Tibial nerve (tissue), 4 donors: ENCODE measurements at regions not wholly inside any gene's neighbourhood (a gene's known extent, or its start where the extent isn't known, plus 50 kb on each side); places are given as distances from the start of the nearest gene placed in this dataset.

Experiments
- DNase-seq, 2 donors: peaks; one replicate each; pipeline ENCODE4 v3.0.0-alpha.2; 2019; ENCODE audit warnings: low spot score in 2 of 2
- H3K27ac ChIP-seq, 4 donors: fragments of 200-600 bp; sonication (generic) in 3 of 4; one replicate each; pipeline ENCODE4 v1.5.1; 2017 to 2019; ENCODE audit warnings: mild to moderate bottlenecking in 1 of 4
- H3K27me3 ChIP-seq, 2 donors: fragments of 200-600 bp; sonication (generic) in 1 of 2; one replicate each; pipeline versions ENCODE4 v1.5.1 to v1.6.0; 2017 to 2019
- H3K36me3 ChIP-seq, 3 donors: fragments of 200-600 bp; sonication (generic); one replicate each; pipeline ENCODE4 v1.5.1; 2018 to 2019
- H3K4me1 ChIP-seq, 4 donors: fragments of 200-600 bp; sonication (generic) in 3 of 4; one replicate each; pipeline ENCODE4 v1.5.1; 2017 to 2019
- H3K4me3 ChIP-seq, 4 donors: fragments of 200-600 bp; sonication (generic) in 3 of 4; one replicate each; pipeline ENCODE4 v1.5.1; 2017 to 2019; ENCODE audit warnings: mild to moderate bottlenecking in 1 of 4, moderate library complexity in 1 of 4
- H3K9me3 ChIP-seq, 4 donors: fragments of 200-600 bp; sonication (generic) in 3 of 4; one replicate each; pipeline ENCODE4 v1.5.1; 2017 to 2019
- CTCF ChIP-seq, 5 experiments: fragments of 200-600 bp in 3 of 5; fragments of 450-650 bp in 2 of 5; sonication (generic) in 3 of 5; IDR thresholded peaks; one replicate each; pipeline ENCODE4 v1.5.1; 2016 to 2019; ENCODE audit warnings: antibody characterized with exemption in 5 of 5, mild to moderate bottlenecking in 3 of 5, moderate library complexity in 2 of 5
- EP300 ChIP-seq, 2 donors: sonication (generic); formaldehyde crosslinking; IDR thresholded peaks; one replicate each; pipeline ENCODE4 v1.6.1; 2017; ENCODE audit warnings: antibody characterized with exemption in 2 of 2, mild to moderate bottlenecking in 1 of 2
- POLR2A ChIP-seq, 2 donors: fragments of 450-650 bp; IDR thresholded peaks; one replicate each; pipeline ENCODE4 v1.6.1; 2017; ENCODE audit warnings: antibody characterized with exemption in 2 of 2, mild to moderate bottlenecking in 2 of 2, moderate library complexity in 2 of 2
- WGBS, 2 donors: methylation state at CpG; one replicate each; pipeline ENCODE4 v1.1.5; 2018; 5-methylcytosine and 5-hydroxymethylcytosine counted together

- TF ChIP-seq EP300 (IDR thresholded peaks at IDR 0.05): no peak
- TF ChIP-seq POLR2A (IDR thresholded peaks at IDR 0.05): no peak
- TF ChIP-seq CTCF (IDR thresholded peaks at IDR 0.05): no peak
- WGBS, 2 donors: 90 to 91% methylated on average over 7 of the region's 7 CpGs
- DNase-seq: no peak
- Histone ChIP-seq H3K4me1 (no peaks in the 10 kb centered on the region), H3K4me3 (no peak overlapping the region), H3K27ac (no peak overlapping the region), H3K27me3 (no peaks in the 10 kb centered on the region), H3K9me3 (no peaks in the 10 kb centered on the region), H3K36me3 (no peaks in the 10 kb centered on the region)
Observed at GRCh38 chr4:187042251-187042650, 318.6 kb upstream of the FAT1 start.

- H3K27ac ChIP-seq: no peak overlapping the region
- 78 to 83% methylated on average over 4 of the region's 4 CpGs for WGBS, 2 donors
- DNase-seq: no peak
Observed at GRCh38 chr4:187046471-187046870, 322.8 kb upstream of the FAT1 start.

GRCh38 chr4:187059021-187059420 is 335.4 kb upstream of the FAT1 start:
- H3K27ac ChIP-seq: no peak overlapping the region
- 92 to 93% methylated on average over 8 to 9 of the region's 9 CpGs for WGBS, 2 donors
- H3K4me3 ChIP-seq: no peak overlapping the region
- no peaks in the 10 kb centered on the region for H3K36me3 ChIP-seq
- H3K4me1 ChIP-seq: no peaks in the 10 kb centered on the region
- H3K9me3 ChIP-seq: no peaks in the 10 kb centered on the region
- TF ChIP-seq POLR2A (IDR thresholded peaks at IDR 0.05): no peak
- no peak for TF ChIP-seq CTCF (IDR thresholded peaks at IDR 0.05)
- no peak for TF ChIP-seq EP300 (IDR thresholded peaks at IDR 0.05)
- DNase-seq: no peak
- H3K27me3 ChIP-seq: no peaks in the 10 kb centered on the region

More at GRCh38 chr4:187046471-187046870, 322.8 kb upstream of the FAT1 start:
- TF ChIP-seq CTCF (IDR thresholded peaks at IDR 0.05) (no peak), POLR2A (IDR thresholded peaks at IDR 0.05) (no peak), EP300 (IDR thresholded peaks at IDR 0.05) (no peak)
- Histone ChIP-seq H3K4me1 (no peaks in the 10 kb centered on the region), H3K36me3 (no peaks in the 10 kb centered on the region), H3K9me3 (no peaks in the 10 kb centered on the region), H3K27me3 (no peaks in the 10 kb centered on the region), H3K4me3 (no peak overlapping the region)

- Histone ChIP-seq H3K36me3 (no peaks in the 10 kb centered on the region), H3K4me3 (no peak overlapping the region), H3K4me1 (no peaks in the 10 kb centered on the region), H3K27ac (no peak overlapping the region), H3K27me3 (no peaks in the 10 kb centered on the region), H3K9me3 (no peaks in the 10 kb centered on the region)
- DNase-seq: no peak
- no peak for TF ChIP-seq POLR2A (IDR thresholded peaks at IDR 0.05)
- TF ChIP-seq CTCF (IDR thresholded peaks at IDR 0.05): no peak
- no peak for TF ChIP-seq EP300 (IDR thresholded peaks at IDR 0.05)
- 28 to 51% methylated on average over 4 of the region's 4 CpGs for WGBS, 2 donors
Observed at GRCh38 chr4:187059895-187060294, 336.2 kb upstream of the FAT1 start.

GRCh38 chr4:187060551-187060950 is 336.9 kb upstream of the FAT1 start:
- Histone ChIP-seq H3K27ac (no peak overlapping the region), H3K27me3 (no peaks in the 10 kb centered on the region), H3K4me3 (no peak overlapping the region), H3K9me3 (no peaks in the 10 kb centered on the region), H3K4me1 (no peaks in the 10 kb centered on the region), H3K36me3 (no peaks in the 10 kb centered on the region)
- DNase-seq: no peak
- 77 to 89% methylated on average over 14 of the region's 14 CpGs for WGBS, 2 donors
- TF ChIP-seq CTCF (IDR thresholded peaks at IDR 0.05): no peak
- TF ChIP-seq EP300 (IDR thresholded peaks at IDR 0.05): no peak
- no peak for TF ChIP-seq POLR2A (IDR thresholded peaks at IDR 0.05)
